Activated gamma-delta T cell treated with Interleukin-2 at 50 U/mL for 16 hours (primary cell): ENCODE measurements at regions not wholly inside any gene's neighbourhood (a gene's known extent, or its start where the extent isn't known, plus 50 kb on each side); places are given as distances from the start of the nearest gene placed in this dataset.
A peak's percentile ranks its signal among the peaks of the same experiment; 100 is the strongest.
"Not testable (repeated sequence)": the region's sequence is repeated elsewhere in the genome, so short reads cannot be mapped to it uniquely, and the experiment has no call there.

Experiments used
- DNase-seq: peaks from one replicate; pipeline ENCODE4 v3.0.0-alpha.2; 2020

DNA sequence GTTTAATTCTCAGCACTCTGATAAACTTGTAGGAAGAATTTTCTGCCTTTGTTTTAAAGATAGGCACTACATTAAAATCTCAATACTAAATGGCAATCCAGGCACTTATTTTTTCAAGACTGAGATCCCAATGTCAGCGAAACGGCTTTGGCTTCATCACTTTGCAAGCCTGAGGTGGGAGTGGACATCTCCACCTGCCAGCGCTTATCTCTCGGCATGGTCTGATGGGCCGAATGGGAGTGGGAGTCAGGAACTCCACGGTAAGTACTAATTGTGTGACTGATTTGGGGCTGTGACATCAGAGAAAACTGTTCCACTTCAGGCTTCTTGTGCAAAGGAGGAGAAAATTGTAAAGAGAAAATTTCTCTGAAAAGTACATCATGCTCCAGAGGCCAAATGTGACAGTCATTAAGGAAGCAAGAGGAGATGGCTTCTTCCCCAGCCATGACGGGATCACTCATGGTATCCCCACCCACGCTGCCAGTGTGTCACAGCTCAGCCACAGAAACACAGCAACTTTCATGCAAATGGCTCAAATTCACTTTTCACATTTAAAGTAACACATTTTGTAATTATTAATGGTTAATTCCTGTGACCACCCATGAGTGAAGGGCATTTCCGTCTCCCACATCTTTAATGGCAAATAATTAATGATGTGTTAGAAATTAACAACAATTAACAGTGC lies 385.5 kb upstream of the HNRNPA3 start:
- DNase-seq, result no peak

DNA sequence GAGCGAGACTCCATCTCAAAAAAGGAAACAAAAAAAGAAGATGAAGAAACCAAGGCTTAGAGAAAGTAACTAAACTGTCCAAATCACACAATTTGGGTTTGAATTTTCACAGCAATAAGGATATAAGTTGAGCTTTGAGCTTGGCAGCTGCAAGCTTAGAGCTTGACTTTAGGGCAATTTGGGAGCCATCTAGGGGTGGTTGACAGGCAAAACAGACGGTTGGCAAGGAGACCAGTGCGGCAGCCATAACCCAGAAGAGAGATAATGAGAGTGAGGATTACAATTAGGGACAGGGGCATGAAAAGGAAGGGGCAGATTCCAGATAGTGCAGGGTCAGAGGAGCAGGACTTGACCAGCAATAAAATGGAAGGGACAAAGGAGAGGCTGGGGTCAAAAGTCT lies 382.2 kb upstream of the HNRNPA3 start:
- no peak for DNase-seq

DNA sequence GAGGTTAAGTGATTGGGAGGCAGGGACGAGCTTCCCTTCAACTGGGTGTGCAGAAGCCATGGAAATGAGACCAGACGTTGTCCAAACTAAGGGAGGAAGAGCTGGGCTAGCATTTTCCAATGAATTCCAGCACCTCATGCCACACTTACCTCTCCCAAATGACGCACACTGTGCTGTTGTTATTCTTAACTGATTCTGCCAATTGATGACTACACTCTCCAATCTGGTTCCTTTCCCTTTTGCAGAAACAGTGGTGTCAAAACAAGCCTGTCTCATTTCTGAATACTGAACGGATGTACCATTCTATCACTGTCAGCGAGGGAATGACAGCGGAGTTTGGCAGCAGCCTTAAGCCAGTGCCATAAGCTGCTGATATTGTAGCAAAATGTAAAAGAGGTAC lies 380.5 kb upstream of the HNRNPA3 start:
- no peak for DNase-seq

- no peak for DNase-seq
These were observed 378.9 kb upstream of the HNRNPA3 start for GRCh38 chr2:176833671-176834070.

DNA sequence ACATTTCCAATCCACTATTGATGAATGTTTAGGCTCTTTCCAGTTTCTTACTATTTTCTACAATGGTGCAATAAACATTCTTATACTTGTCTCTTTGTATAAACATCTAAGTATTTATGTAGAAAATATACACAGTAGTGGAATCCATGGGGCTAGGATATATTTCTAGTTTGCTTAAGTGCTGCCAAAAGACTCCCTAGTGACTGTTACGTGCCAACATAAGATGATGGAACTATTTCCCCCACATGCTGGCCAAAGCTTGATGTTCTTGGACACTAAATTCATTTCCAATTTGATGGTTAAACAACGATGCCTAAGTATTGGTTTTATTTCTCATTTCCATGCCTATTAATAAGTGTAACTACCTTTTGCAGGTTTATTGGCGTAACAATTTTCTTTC lies 378.4 kb upstream of the HNRNPA3 start:
- DNase-seq, result no peak

- no peak for DNase-seq
These were observed 369.4 kb upstream of the HNRNPA3 start for GRCh38 chr2:176843208-176843607.

- DNase-seq, result no peak
These were observed 368.1 kb upstream of the HNRNPA3 start for GRCh38 chr2:176844461-176844860.

DNA sequence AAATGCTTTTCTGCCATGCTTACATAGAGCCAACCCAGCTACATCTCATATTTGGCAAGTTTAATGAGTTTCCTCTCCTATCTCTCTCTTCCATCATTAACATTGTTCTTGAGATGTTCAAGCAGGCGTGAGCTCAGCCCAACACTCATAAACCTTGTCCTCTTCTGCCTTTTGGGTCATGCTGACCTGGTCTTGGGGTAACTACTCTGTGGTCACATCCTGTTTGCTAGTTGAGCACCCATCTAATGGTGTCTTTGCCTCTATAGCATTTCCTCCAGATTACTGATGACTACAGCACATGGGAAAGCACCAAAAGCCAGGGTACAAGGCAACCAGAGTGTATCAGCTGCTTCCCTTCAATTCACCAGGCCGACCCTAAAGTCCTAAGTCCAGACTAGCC lies 366.9 kb upstream of the HNRNPA3 start:
- DNase-seq, result no peak

GRCh38 chr2:176847575-176847974 lies 365.0 kb upstream of the HNRNPA3 start:
- no peak for DNase-seq

DNA sequence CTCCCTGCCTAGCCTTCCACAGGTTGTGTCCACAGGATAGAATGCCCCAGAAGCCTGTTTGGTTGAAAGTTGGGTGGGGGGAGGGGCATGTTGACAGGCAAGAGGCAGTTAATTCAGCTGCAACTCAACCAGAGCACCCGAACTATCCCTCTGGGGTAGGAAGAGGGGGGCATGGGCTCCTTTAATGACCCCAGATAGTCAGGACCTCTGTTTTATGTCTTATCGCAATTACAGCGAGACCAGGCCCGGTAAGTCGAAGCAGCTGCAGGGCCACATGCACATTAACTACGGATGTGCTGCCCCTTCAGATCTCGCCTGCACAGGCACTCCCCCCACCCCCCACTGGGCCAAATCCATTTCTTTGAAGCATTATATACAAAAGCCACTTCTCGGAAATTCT lies 363.8 kb upstream of the HNRNPA3 start:
- DNase-seq, result no peak

- DNase-seq, result no peak
These were observed 361.2 kb upstream of the HNRNPA3 start for GRCh38 chr2:176851200-176851888.

- no peak for DNase-seq
These were observed 360.6 kb upstream of the HNRNPA3 start for GRCh38 chr2:176851889-176852483.

DNA sequence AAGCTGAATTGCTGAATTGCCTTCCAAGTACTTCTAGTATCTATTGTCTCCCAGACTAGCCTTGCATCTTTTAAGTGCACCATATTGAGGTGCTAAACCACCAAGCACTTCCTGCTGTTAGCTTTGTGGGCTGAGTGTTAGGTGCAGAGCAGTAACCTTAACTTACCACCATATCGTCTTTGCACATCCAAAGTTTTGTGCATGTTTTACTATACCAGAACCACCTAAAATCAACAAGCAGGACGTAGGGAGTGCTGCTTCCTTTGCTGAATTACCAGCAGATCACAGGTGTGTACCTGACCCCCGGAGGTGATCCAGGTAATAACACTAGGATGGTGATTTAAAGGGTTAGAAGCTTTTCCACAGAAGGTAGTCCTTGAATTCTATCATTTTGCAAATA lies 359.9 kb upstream of the HNRNPA3 start:
- peak; percentile 46 for DNase-seq

GRCh38 chr2:176854062-176854461 lies 358.5 kb upstream of the HNRNPA3 start:
- no peak for DNase-seq

DNA sequence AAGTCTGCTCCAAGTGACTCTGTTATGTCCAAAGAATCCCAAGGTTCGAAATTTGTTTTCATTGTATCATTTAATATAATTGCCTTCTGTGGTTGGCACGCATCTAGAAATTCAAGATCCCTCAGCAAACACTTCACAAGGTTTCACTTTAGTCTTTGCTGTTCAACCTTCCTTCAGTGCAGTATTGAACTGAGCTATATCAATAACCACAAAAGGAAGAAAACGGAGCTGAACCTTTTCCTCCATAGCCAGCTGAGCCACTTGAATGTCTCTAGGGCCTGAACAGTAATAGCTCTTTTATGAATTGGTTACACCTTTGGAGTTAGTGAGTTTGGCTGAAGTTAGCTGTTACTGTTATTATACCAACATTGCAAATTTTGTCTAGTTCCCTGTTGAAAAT lies 357.7 kb upstream of the HNRNPA3 start:
- no peak for DNase-seq

GRCh38 chr2:176856683-176857082 lies 355.9 kb upstream of the HNRNPA3 start:
- no peak for DNase-seq

DNA sequence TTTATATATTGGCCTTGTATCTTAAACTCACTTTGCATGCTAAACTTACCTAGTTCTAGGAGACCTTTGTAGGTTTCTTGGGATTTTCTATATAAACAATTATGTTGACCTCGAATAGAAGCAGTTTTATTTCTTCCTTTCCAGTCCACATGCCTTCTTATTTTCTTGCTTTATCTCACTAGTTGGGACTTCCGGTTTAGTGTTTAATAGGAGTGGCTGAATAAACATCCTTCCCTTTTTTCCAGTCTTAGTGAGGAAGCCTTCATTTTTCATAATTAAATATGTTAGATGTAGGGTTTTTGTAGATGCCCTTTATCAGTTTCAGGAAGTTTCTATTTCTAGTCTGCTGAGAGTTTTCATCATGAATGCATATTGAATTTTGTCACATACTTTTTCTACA lies 347.3 kb upstream of the HNRNPA3 start:
- no peak for DNase-seq

DNA sequence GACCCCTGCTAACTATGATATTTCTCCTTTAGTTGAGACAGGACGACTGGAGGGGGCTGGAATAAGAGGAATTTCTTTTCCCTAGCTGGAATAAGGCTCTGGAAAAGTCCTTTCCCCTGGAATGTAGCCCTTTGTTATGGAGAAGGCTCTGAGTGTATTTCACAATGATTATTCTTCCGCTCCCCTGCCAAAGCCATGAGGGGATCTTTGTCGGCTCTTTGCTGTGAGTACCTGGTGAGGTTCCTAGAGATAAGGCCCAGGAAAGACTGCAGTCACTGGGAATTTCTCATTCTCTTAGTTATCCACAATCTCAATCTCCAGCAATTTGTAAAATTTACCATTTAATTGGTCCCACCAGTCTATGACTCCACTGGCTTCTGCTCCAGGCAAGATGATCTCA lies 340.2 kb upstream of the HNRNPA3 start:
- no peak for DNase-seq

DNA sequence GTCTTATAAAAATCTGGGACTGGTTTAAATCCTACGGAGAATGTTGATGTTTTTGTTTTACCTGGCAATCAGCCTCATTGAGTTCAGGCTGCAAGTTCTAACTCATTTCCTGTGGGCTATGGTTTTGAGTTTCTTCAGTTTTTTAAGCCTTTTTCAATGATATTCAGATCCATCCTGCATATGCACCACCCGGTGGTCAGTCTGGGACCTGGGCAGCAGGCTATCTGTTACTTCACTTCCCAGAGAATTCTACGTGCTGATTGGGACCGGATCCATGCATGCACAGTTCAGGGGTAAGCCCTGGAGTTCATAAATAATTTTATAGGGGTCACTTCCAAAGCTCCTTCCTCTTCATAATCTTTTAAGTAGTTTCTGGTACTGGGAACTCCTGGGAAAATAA lies 339.2 kb upstream of the HNRNPA3 start:
- no peak for DNase-seq

GRCh38 chr2:176876493-176877103 lies 336.0 kb upstream of the HNRNPA3 start:
- no peak for DNase-seq

DNA sequence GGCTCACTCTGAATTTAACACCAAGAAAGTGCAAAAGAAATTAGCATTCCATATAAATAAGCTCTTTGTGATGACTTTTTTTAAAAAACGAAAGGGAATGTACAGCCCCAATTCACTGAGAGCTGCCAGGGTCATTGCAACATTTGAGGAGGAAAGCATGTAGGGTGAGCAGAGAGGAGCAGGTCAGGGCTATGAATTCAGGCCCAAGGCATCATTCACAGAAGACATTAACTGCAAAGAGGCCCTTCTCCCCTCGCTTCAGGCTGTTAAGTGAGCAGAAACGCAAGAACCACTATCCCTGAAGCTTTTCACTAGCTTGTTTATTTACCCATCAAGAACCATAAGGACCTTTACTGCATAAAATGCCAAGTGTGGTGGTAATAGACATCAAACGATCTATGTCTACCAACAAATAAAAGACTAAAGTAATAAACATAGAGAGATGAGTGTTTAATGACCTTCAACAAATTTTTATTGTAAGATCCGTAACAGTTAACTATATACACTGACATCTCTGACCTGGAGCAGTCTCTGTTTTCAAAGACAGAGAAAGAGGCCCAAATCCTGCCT lies 333.1 kb upstream of the HNRNPA3 start:
- no peak for DNase-seq

DNA sequence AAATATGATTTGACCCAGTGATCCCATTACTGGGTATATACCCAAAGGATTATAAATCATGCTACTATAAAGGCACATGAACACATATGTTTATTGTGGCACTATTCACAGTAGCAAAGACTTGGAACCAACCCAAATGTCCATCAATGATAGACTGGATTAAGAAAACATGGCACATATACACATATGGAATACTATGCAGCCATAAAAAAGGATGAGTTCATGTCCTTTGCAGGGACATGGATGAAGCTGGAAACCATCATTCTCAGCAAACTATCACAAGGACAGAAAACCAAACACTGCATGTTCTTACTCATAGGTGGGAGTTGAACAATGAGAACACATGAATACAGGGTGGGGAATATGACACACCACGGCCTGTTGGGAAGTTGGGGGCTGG lies 330.5 kb upstream of the HNRNPA3 start:
- not testable (repeated sequence) for DNase-seq

DNA sequence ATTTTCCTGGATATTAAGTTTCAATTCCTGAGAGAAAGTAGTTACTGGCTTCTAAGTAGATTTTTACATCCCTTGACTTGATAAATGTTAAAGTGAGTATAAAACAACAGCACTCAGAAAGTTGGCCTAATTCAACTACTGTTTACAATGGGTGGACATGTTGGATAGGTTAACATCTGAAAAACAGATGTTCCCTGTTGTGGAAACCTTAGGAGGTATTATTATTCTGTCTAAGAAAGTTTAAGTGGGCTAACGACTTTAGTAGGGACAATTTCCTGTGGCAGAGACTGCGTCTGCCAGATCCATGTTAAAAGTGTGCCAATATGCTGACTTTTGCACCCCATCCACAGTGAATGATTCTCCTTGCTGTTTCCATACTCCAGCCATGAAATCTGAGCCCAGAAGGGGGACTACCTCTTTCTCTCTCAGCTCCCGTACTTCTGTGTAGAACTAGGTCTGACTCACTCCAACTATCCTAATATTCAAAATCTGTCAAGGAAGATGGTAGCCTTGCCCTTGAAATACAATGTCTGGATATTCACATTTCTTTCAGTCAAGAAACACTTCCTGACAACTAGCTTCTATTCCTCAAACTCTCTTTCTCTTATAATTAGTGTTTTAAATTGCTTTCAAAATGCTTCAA lies 327.5 kb upstream of the HNRNPA3 start:
- no peak for DNase-seq
